ENCODE measurements at regions not wholly inside any gene's neighbourhood (a gene's known extent, or its start where the extent isn't known, plus 50 kb on each side); places are given as distances from the start of the nearest gene placed in this dataset.

DNA sequence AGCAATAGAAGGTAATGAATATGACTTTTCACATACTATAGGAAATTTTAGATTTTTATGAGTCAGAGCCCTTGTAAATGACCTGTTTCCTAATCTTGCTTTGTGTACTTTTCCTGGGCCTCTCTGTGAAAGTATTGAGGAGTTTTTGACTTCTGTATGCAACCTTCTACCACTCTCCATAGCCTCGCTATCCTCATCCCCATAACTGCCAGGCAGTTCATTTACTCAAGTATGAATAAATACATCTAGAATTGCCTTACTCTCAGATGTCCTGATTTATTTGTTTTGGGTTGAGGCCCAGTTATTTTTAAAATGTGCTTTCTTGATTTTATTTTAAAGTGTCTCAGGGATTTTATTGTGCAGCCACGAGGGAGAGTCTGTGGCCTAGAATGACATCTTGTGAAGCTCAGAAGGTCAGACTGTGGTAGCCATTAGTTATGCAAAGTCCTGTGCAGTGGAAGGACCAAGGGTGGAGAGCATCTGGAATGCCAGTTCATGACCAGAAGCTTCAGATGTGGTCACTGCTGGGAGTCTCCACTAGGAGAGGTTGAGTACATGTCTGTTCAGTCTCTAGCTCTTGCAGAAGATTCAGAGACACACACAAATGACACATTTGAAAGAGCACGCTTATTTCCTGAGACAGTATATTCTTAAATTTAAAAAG lies 346.2 kb upstream of the IMPG1 start:
- DNase-seq (ENCODE audit: low spot score) = no peak

- no peak for DNase-seq (ENCODE audit: low spot score)
Measured at GRCh38 chr6:76416821-76417605, 344.6 kb upstream of the IMPG1 start.

DNA sequence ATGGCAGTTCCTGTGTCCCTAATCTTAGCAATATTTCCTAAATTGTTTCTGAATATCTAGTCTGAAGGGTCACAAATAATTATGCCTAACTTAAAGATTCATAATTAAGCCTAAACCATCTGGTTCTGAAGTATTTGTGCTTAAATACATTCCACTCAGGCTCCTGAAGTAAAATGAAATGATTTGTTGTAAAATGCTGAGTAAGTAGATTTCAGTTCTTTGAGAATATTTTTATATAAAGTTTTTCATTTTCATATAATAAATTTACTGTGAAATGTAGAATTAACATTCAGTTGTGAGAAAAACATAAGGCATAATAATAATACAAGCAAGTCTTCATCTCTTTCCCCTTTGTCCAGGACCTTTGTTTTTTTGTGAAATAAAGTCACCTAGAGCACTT lies 330.6 kb upstream of the IMPG1 start:
- DNase-seq (ENCODE audit: low spot score) = no peak

DNA sequence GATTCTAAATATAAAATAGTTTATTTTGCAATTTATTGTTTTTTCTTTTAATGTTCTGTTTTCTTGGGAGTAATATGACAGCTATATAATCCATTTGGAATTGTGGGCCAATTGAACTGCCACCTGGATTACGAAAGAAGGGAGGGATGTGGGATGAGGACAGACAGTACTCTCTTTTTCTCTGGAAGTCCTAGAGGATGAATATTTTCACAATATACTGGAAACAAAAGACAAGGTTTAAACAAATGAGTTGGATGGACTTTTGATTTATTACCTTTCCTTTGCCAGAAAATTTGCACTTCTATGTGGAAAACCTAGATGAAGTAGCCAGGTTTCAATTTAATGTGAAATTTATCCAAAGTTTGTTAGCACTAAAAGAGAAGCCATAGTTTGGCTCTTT lies 325.5 kb upstream of the IMPG1 start:
- DNase-seq (ENCODE audit: low spot score) = no peak

GRCh38 chr6:76382201-76382600 lies 309.7 kb upstream of the IMPG1 start:
- no peak for DNase-seq (ENCODE audit: low spot score)

GRCh38 chr6:76381612-76382011 lies 309.1 kb upstream of the IMPG1 start:
- DNase-seq (ENCODE audit: low spot score) = no peak

DNA sequence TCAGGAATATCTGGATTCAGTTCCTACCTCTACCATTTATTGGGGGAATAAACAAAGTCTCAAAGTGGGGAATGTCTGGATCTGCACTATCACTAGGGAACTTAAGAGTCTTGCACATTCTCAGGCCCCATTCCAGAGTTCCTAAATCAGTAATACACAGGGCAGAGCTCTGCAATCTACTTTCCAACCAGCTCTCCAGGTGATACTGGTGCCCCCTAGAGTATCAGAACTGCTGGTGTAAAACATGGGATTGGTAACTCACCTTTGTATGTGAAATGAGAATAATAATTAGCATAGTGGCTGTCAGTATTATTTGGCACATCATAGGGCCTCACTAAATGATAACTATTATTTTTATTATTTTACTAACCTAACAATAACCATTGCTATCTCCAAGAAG lies 278.8 kb upstream of the IMPG1 start:
- no peak for DNase-seq (ENCODE audit: low spot score)

GRCh38 chr6:76347539-76347938 lies 275.1 kb upstream of the IMPG1 start:
- no peak for DNase-seq (ENCODE audit: low spot score)

DNA sequence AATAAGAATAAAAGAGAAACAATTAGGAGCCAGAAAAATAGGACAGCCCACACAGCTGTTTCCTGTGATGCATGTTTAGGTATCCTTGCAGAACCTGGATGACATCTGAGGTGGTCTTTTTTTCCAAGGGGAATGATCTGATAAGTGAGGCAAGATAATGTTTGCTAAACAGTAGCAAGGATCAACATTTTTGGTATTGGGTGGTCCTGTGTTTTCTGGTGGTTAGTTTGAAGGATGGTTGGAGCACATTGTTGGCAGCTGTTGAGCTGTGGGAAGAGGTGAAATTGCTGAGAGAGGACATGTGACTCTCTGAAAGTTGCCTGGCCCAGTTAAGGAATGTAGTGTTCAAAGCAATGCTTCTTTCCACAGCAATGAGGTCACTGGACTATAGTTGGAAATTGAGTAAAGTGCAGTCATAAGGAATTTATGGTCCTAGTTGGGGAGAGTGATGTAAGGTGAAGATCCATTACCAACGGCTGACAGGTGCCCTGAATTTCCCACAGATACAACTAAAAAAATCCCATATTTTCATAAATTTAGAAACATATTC lies 270.2 kb upstream of the IMPG1 start:
- DNase-seq (ENCODE audit: low spot score) = no peak

DNA sequence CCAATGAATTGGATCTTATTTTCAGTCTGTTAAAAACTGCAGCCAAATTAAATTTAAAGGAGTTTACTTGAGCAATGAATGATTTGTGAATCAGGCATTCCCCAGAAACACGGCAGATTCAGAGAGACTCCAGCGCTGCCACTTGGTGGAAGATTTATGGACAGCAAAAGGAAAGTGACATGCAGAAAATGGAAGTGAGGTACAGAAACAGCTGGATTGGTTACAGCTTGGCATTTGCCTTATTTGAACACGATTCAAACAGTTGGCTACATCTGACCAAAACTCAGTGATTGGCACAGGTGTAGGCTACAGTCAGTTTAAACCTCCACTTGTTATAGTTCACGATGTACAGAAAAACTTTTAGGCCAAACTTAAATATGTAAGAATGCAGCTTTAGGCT lies 257.6 kb upstream of the IMPG1 start:
- DNase-seq (ENCODE audit: low spot score) = no peak

GRCh38 chr6:76326871-76327270 lies 254.4 kb upstream of the IMPG1 start:
- DNase-seq (ENCODE audit: low spot score) = no peak

All from AG08395 (cell line).